GM12892 (cell line): ENCODE measurements at regions not wholly inside any gene's neighbourhood (a gene's known extent, or its start where the extent isn't known, plus 50 kb on each side); places are given as distances from the start of the nearest gene placed in this dataset.

Experiments used
- POLR2A ChIP-seq: IDR thresholded peaks from 2 replicates; pipeline ENCODE4 v1.6.1; 2011; ENCODE audit warnings: low read depth, low read length, control low read depth
- POLR2AphosphoS5 ChIP-seq: IDR thresholded peaks from 2 replicates; pipeline ENCODE4 v1.6.1; 2011; ENCODE audit warnings: low read depth, low read length, control low read depth

- no peak for TF ChIP-seq POLR2AphosphoS5
- TF ChIP-seq POLR2A, result no peak
Measured at GRCh38 chr5:14976486-14976885, 104.9 kb upstream of the ANKH start.
